ENCODE measurements at regions not wholly inside any gene's neighbourhood (a gene's known extent, or its start where the extent isn't known, plus 50 kb on each side); places are given as distances from the start of the nearest gene placed in this dataset.

- ATAC-seq, result no peak
These were observed 1410.7 kb upstream of the ATXN8OS start for GRCh38 chr13:68696907-68697306.

DNA sequence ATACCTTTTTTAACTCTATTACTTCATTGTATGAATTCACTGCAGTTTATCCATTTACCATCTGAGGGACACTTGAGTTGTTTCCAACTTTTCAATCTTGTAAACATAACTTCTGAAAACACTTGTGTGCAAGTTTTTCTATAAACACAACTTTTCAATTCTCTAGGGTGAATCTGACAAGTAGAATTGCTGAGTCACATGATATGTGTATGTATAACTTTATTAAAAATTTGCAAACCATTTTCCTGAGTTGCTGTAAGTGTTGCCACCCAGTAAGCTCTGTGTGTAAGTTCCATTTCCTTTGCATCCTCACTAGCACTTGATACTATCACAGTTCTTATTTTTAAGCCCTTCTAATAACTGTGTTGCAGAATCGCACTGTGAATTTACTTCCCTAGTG lies 1415.6 kb upstream of the ATXN8OS start:
- DNase-seq (ENCODE audit: low spot score) (no peak), ATAC-seq (no peak)

More at GRCh38 chr13:68696907-68697306, 1410.7 kb upstream of the ATXN8OS start:
- no peak for DNase-seq (ENCODE audit: low spot score)

GRCh38 chr13:68690567-68690966 lies 1417.1 kb upstream of the ATXN8OS start:
- ATAC-seq (no peak), DNase-seq (ENCODE audit: low spot score) (no peak)

- DNase-seq (ENCODE audit: low spot score) (no peak), ATAC-seq (no peak)
These were observed 1431.0 kb upstream of the ATXN8OS start for GRCh38 chr13:68676513-68677115.

DNA sequence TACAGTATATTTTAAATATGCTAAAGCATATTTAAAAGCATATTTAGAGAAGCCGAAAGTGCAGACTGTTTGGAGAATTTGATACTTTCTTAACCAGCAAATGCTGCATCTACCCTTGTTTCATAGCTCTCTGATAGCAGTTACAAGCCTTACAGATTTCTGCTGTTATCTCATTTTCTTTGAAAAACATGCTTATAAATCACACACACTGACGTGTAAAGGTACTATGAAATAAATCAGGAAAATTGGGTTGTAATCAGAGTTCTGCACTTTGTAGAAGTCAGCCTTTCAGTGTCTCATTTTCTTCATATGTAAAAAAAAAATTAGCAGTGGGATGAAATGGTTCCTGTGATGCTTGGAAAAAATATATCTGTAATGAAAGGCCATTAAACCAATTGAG lies 1432.4 kb upstream of the ATXN8OS start:
- ATAC-seq (no peak), DNase-seq (ENCODE audit: low spot score) (no peak)

- DNase-seq (ENCODE audit: low spot score) (no peak), ATAC-seq (no peak)
These were observed 1437.7 kb upstream of the PCDH9 start for GRCh38 chr13:68667863-68668262.

DNA sequence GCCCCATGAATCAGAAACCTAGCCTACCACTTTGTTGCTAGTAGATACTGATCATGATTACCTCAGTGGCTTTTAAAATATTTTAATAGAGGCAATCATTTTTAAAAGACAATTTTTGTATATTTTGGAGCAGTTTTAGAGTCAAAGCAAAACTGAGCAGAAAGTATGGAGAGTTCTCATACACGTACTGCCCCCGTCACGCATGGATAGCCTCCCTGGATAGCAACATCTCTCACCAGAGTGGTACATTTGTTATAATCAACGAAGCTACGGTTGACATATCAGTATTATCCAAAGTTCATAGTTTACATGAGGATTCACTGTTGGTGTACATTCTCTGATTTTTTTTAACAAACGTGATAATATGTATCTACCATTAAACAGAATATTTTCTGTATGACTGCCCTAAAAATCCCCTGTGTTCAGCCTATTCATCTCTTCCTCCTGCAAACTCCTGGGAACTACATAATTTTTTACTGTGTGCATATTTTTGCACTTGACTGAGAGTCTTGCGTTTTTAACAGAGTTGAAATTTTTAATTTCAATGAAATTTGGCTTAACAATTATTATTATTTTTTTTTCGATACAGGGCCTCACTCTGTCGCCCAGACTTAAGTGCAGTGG lies 1436.8 kb upstream of the PCDH9 start:
- no peak for ATAC-seq
- no peak for DNase-seq (ENCODE audit: low spot score)

- ATAC-seq, result no peak
These were observed 1415.7 kb upstream of the PCDH9 start for GRCh38 chr13:68645814-68646213.

GRCh38 chr13:68644611-68645010 lies 1414.5 kb upstream of the PCDH9 start:
- no peak for DNase-seq (ENCODE audit: low spot score)
- ATAC-seq, result no peak

More at GRCh38 chr13:68645814-68646213, 1415.7 kb upstream of the PCDH9 start:
- no peak for DNase-seq (ENCODE audit: low spot score)

DNA sequence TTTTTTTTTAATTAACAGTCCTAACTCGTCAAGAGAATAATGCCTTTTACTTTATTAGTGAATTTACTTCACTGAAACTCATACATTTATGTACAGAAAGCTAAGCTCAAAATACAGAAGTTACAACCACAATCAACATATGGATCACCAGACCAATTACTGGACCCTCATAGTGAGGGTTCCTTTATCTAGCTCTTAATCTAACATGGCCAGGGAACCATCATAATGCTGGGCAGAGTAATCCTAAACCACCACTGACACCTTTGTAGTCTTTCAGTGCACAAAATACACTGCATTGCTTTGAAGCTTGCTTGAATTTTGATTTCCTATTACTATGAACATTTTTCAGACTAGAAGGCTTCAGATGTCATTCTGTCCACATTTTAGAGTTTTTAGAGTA lies 1406.6 kb upstream of the PCDH9 start:
- DNase-seq (ENCODE audit: low spot score) (no peak), ATAC-seq (no peak)

- ATAC-seq (no peak), DNase-seq (ENCODE audit: low spot score) (no peak)
These were observed 1398.9 kb upstream of the PCDH9 start for GRCh38 chr13:68628994-68629393.

- DNase-seq (ENCODE audit: low spot score) (no peak), ATAC-seq (no peak)
These were observed 1397.2 kb upstream of the PCDH9 start for GRCh38 chr13:68627379-68627778.

DNA sequence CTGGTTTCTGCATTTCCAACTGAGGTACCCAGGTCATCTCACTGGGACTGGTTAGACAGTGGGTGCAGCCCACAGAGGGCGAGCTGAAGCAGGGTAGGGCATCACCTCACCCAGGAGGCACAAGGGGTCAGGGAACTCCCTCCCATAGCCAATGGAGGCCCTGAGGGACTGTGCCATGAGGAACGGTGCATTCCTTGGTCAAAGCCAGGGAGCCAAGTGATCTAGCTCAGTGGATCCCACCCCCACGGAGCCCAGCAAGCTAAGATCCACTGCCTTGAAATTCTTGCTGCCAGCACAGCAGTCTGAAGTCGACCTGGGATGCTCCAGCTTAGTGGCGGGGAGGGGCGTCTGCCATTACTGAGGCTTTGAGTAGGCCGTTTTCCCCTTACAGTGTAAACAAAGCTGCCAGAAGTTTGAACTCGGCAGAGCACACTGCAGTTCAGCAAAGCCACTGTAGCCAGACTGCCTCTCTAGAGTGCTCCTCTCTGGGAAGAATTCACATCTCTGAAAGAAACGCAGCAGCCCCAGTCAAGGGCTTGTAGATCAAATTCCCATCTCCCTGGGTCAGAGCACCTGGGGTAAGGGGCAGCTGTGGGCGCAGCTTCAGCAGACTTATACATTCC lies 1386.6 kb upstream of the PCDH9 start:
- ATAC-seq, result no peak
- no peak for DNase-seq (ENCODE audit: low spot score)

GRCh38 chr13:68609661-68610060 lies 1379.5 kb upstream of the PCDH9 start:
- ATAC-seq (no peak), DNase-seq (ENCODE audit: low spot score) (no peak)

GRCh38 chr13:68608147-68608546 lies 1378.0 kb upstream of the PCDH9 start:
- no peak for ATAC-seq
- DNase-seq (ENCODE audit: low spot score), result no peak

DNA sequence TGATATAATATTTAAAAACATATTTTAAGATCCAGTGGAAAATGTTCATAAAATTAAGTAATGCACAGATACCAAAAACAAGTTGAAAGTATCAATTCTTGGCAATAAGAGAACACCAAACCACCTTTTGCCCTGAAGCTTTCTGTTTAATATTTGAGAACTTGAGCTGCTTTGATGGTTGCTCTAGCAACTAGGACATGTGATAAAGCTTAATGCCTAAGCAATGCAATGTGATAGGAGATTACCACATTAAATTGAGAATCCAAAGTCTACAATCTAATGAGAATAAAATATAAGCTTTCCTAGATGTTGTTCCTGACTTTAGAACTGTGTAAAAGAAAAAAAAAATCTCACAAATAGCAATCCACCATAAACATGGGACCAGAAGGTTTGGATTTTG lies 1367.5 kb upstream of the PCDH9 start:
- no peak for DNase-seq (ENCODE audit: low spot score)

DNA sequence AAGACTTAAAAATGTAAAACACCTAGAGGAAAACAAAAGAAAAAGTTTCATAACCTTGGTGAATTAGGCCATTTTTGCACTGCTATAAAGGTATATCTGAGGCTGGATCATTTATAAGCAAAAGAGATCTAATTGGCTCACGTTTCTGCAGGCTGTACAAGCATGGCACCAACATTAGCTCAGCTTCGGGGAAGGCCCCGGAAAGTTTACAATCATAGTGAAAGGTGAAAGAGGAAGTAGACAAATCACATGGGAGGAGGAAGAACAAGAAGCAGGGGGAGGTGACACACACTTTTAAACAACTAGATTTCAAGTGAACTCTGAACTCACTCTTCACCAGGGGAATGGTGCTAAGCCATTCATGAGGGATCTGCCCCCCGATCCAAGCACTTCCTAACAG lies 1358.5 kb upstream of the PCDH9 start:
- DNase-seq (ENCODE audit: low spot score) (no peak), ATAC-seq (no peak)

More for the DNA sequence above, 1367.5 kb upstream of the PCDH9 start:
- no peak for ATAC-seq

GRCh38 chr13:68584776-68585175 lies 1354.6 kb upstream of the PCDH9 start:
- no peak for DNase-seq (ENCODE audit: low spot score)
- ATAC-seq, result no peak

- DNase-seq (ENCODE audit: low spot score), result no peak
- ATAC-seq, result no peak
These were observed 1343.9 kb upstream of the PCDH9 start for GRCh38 chr13:68574053-68574452.

- ATAC-seq, result peak; percentile 94
These were observed 1321.8 kb upstream of the PCDH9 start for GRCh38 chr13:68551701-68552522.

GRCh38 chr13:68550330-68550729 lies 1320.2 kb upstream of the PCDH9 start:
- DNase-seq (ENCODE audit: low spot score) (no peak), ATAC-seq (no peak)

More at GRCh38 chr13:68551701-68552522, 1321.8 kb upstream of the PCDH9 start:
- DNase-seq (ENCODE audit: low spot score), result no peak

- DNase-seq (ENCODE audit: low spot score) (no peak), ATAC-seq (no peak)
These were observed 1310.1 kb upstream of the PCDH9 start for GRCh38 chr13:68540244-68540643.

Data from left lobe of liver (tissue), 2 donors.